ENCODE measurements at regions not wholly inside any gene's neighbourhood (a gene's known extent, or its start where the extent isn't known, plus 50 kb on each side); places are given as distances from the start of the nearest gene placed in this dataset.
"Not testable (repeated sequence)": the region's sequence is repeated elsewhere in the genome, so short reads cannot be mapped to it uniquely, and the experiment has no call there.

DNA sequence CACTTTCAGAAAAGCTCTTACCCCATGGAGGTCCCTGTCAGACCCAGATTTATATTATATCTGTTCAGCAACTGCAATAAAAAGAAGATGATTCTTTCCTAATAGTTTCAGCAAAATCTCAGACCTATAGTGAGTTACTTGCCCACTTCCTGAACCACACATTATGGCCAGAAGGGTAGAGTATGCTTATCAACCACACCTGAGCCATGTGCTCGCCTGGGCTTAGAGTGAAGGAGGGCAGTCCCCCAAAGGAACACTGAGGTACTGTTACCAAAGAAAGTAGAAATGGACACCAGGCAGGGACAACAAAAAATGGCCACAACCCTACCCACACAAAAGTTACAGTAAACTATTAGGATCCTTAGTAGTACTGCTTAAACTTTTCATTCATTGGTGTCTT lies 128.7 kb downstream of the ZNF608 start:
- no peak overlapping the region for H3K4me2 ChIP-seq (ENCODE audit: low read length)
- H3K23ac ChIP-seq (ENCODE audit: low read length), result no peak overlapping the region
- no peak overlapping the region for H2BK120ac ChIP-seq (ENCODE audit: low read depth, low read length)
- H2BK5ac ChIP-seq (ENCODE audit: low read length), result no peak overlapping the region
- H2BK15ac ChIP-seq (replicated peaks; ENCODE audit: low read depth), result no peak overlapping the region
- peak overlapping the region; percentile 45 for H2AK5ac ChIP-seq (ENCODE audit: low read length)
- no peak overlapping the region for H4K8ac ChIP-seq (ENCODE audit: low read depth, low read length)
- no peaks in the 10 kb centered on the region for H3K79me2 ChIP-seq (ENCODE audit: control insufficient read depth, insufficient read depth, low read length)
- H3K79me1 ChIP-seq (ENCODE audit: low read length), result no peaks in the 10 kb centered on the region
- no CpG with 5 or more reads among the region's 1 CpG for WGBS (ENCODE audit: extremely low coverage, insufficient coverage, low lambda C conversion rate)
- no peak overlapping the region for H4K5ac ChIP-seq (ENCODE audit: low read length)
- DNase-seq, result no peak
- no peak overlapping the region for H3K9ac ChIP-seq (ENCODE audit: low read length)
- no peaks in the 10 kb centered on the region for H3K4me1 ChIP-seq (ENCODE audit: control insufficient read depth, low read depth, low read length)
- H3K27me3 ChIP-seq (ENCODE audit: insufficient read depth, low read length, poor library complexity), result no peaks in the 10 kb centered on the region
- no peaks in the 10 kb centered on the region for H3K36me3 ChIP-seq (ENCODE audit: control insufficient read depth, insufficient read depth, low read length)
- no peak overlapping the region for H3K18ac ChIP-seq (ENCODE audit: low read length)
- no peak overlapping the region for H3K56ac ChIP-seq (ENCODE audit: low read length)
- no peak overlapping the region for H3K27ac ChIP-seq (ENCODE audit: low read depth, low read length)
- H3K4me3 ChIP-seq (ENCODE audit: low read length), result no peak overlapping the region
- no peak overlapping the region for H3K4ac ChIP-seq (ENCODE audit: low read depth, low read length)

DNA sequence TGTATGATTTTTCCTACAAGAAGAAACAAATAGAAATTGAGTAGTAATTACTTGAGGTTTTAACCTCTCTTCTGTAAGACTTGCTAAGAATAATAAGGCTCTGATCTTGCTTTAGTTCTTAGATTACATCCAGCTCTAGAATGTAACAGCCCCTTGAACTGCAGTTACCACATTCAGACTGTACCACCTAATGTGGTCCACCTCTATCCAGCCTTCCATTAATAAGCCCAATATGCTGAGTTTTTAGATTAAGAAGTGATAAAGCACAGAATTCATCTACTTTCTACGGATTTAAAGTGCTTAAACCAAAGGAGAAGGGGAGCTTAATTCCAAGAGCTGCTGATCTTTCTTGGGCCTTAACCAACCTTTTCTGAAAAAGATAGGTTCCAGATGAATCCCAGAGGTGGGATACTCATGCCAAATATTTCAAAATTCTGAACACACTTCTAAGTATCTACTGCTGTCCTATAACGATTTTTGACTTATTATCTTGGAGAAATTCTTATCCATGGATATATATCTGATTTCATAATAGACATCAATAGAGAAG lies 131.5 kb downstream of the ZNF608 start:
- H3K36me3 ChIP-seq (ENCODE audit: control insufficient read depth, insufficient read depth, low read length), result no peaks in the 10 kb centered on the region
- H4K8ac ChIP-seq (ENCODE audit: low read depth, low read length), result no peak overlapping the region
- H3K27me3 ChIP-seq (ENCODE audit: insufficient read depth, low read length, poor library complexity), result no peaks in the 10 kb centered on the region
- no peak overlapping the region for H3K4me3 ChIP-seq (ENCODE audit: low read length)
- no peak overlapping the region for H3K9ac ChIP-seq (ENCODE audit: low read length)
- no peak for DNase-seq
- no peaks in the 10 kb centered on the region for H3K79me2 ChIP-seq (ENCODE audit: control insufficient read depth, insufficient read depth, low read length)
- no peaks in the 10 kb centered on the region for H3K4me1 ChIP-seq (ENCODE audit: control insufficient read depth, low read depth, low read length)
- H3K79me1 ChIP-seq (ENCODE audit: low read length), result no peaks in the 10 kb centered on the region
- no peak overlapping the region for H2BK15ac ChIP-seq (replicated peaks; ENCODE audit: low read depth)
- no peak overlapping the region for H3K56ac ChIP-seq (ENCODE audit: low read length)
- no peak overlapping the region for H3K4me2 ChIP-seq (ENCODE audit: low read length)
- no peak overlapping the region for H2BK5ac ChIP-seq (ENCODE audit: low read length)
- H3K27ac ChIP-seq (ENCODE audit: low read depth, low read length), result no peak overlapping the region
- no peak overlapping the region for H3K23ac ChIP-seq (ENCODE audit: low read length)
- H4K5ac ChIP-seq (ENCODE audit: low read length), result no peak overlapping the region
- no CpG with 5 or more reads among the region's 2 CpGs for WGBS (ENCODE audit: extremely low coverage, insufficient coverage, low lambda C conversion rate)
- no peak overlapping the region for H3K4ac ChIP-seq (ENCODE audit: low read depth, low read length)
- H3K18ac ChIP-seq (ENCODE audit: low read length), result no peak overlapping the region
- H2BK120ac ChIP-seq (ENCODE audit: low read depth, low read length), result no peak overlapping the region
- no peak overlapping the region for H2AK5ac ChIP-seq (ENCODE audit: low read length)

DNA sequence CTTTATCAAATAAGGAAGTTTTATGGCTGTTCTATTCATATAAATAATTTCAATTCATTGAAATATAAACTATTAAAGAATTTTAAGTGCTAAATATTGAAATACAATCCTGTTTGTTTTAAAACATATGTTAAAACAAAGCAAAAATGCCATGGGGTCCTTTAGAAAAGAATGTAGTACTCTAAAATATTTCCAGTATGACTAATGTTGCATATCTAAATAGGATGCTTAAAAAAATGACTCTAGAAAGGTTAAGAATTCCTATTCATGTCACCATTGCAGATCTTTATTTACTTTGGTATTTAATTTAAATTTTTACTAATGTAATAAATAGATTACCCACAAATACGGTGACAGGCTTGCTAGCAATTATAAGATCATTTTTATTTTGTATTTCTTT lies 132.3 kb downstream of the ZNF608 start:
- Histone ChIP-seq H2BK120ac (ENCODE audit: low read depth, low read length) (no peak overlapping the region), H3K27ac (ENCODE audit: low read depth, low read length) (no peak overlapping the region), H2BK5ac (ENCODE audit: low read length) (no peak overlapping the region), H3K9ac (ENCODE audit: low read length) (no peak overlapping the region), H3K56ac (ENCODE audit: low read length) (no peak overlapping the region), H3K4me1 (ENCODE audit: control insufficient read depth, low read depth, low read length) (no peaks in the 10 kb centered on the region), H3K4me3 (ENCODE audit: low read length) (no peak overlapping the region), H3K79me2 (ENCODE audit: control insufficient read depth, insufficient read depth, low read length) (no peaks in the 10 kb centered on the region), H3K27me3 (ENCODE audit: insufficient read depth, low read length, poor library complexity) (no peaks in the 10 kb centered on the region), H2BK15ac (replicated peaks; ENCODE audit: low read depth) (no peak overlapping the region), H3K23ac (ENCODE audit: low read length) (no peak overlapping the region), H3K4ac (ENCODE audit: low read depth, low read length) (no peak overlapping the region), H3K36me3 (ENCODE audit: control insufficient read depth, insufficient read depth, low read length) (no peaks in the 10 kb centered on the region), H3K4me2 (ENCODE audit: low read length) (no peak overlapping the region), H4K8ac (ENCODE audit: low read depth, low read length) (no peak overlapping the region), H2AK5ac (ENCODE audit: low read length) (no peak overlapping the region), H4K5ac (ENCODE audit: low read length) (no peak overlapping the region), H3K79me1 (ENCODE audit: low read length) (no peaks in the 10 kb centered on the region), H3K18ac (ENCODE audit: low read length) (no peak overlapping the region)
- no peak for DNase-seq
- WGBS (ENCODE audit: extremely low coverage, insufficient coverage, low lambda C conversion rate), result no CpG with 5 or more reads among the region's 1 CpG

DNA sequence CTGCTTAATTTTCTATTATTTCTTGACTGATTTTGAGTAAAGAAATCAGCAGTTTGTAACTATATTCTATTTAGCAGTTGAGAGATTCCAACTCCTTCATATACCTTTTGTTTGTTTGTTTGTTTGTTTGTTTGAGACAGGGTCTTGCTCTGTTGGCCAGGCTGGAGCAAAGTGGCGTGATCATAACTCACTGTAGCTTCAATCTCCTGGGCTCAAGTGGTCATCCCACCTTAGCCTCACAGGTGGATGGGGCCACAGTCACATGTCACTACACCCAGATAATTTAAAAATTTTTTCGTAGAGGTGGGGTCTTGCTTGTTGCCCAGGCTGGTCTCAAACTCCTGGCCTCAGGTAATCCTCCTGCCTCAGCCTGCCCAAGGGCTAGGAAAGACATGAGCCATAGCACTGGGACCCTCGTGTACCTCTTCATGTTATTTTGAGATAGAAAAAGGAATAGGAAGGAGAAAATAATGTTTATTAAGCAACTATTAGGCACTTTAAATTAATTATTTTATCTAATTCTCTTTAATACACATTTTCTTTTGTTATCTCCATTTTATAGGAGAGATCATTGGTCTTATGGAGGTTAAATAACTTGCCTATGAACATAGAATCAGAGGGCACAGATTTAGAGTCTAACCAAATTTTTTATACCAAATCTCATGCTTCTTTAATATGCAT lies 133.0 kb downstream of the ZNF608 start:
- no CpG with 5 or more reads among the region's 3 CpGs for WGBS (ENCODE audit: extremely low coverage, insufficient coverage, low lambda C conversion rate)
- Histone ChIP-seq H3K79me2 (ENCODE audit: control insufficient read depth, insufficient read depth, low read length) (no peaks in the 10 kb centered on the region), H3K56ac (ENCODE audit: low read length) (no peak overlapping the region)

GRCh38 chr5:124612023-124612422 lies 134.4 kb downstream of the ZNF608 start:
- Histone ChIP-seq H3K9ac (ENCODE audit: low read length) (no peak overlapping the region), H3K18ac (ENCODE audit: low read length) (no peak overlapping the region), H3K4me1 (ENCODE audit: control insufficient read depth, low read depth, low read length) (no peaks in the 10 kb centered on the region), H3K4ac (ENCODE audit: low read depth, low read length) (no peak overlapping the region), H3K27ac (ENCODE audit: low read depth, low read length) (no peak overlapping the region), H4K8ac (ENCODE audit: low read depth, low read length) (no peak overlapping the region), H3K79me2 (ENCODE audit: control insufficient read depth, insufficient read depth, low read length) (no peaks in the 10 kb centered on the region), H3K27me3 (ENCODE audit: insufficient read depth, low read length, poor library complexity) (no peaks in the 10 kb centered on the region), H3K4me3 (ENCODE audit: low read length) (no peak overlapping the region), H2BK5ac (ENCODE audit: low read length) (no peak overlapping the region), H2AK5ac (ENCODE audit: low read length) (no peak overlapping the region), H2BK120ac (ENCODE audit: low read depth, low read length) (no peak overlapping the region), H3K4me2 (ENCODE audit: low read length) (no peak overlapping the region), H3K36me3 (ENCODE audit: control insufficient read depth, insufficient read depth, low read length) (no peaks in the 10 kb centered on the region), H3K23ac (ENCODE audit: low read length) (no peak overlapping the region), H2BK15ac (replicated peaks; ENCODE audit: low read depth) (no peak overlapping the region), H3K56ac (ENCODE audit: low read length) (no peak overlapping the region), H3K79me1 (ENCODE audit: low read length) (no peaks in the 10 kb centered on the region), H4K5ac (ENCODE audit: low read length) (no peak overlapping the region)
- no peak for DNase-seq
- no CpG with 5 or more reads among the region's 7 CpGs for WGBS (ENCODE audit: extremely low coverage, insufficient coverage, low lambda C conversion rate)

More for the DNA sequence above, 133.0 kb downstream of the ZNF608 start:
- Histone ChIP-seq H2BK5ac (ENCODE audit: low read length) (no peak overlapping the region), H3K4me1 (ENCODE audit: control insufficient read depth, low read depth, low read length) (no peaks in the 10 kb centered on the region), H3K36me3 (ENCODE audit: control insufficient read depth, insufficient read depth, low read length) (no peaks in the 10 kb centered on the region), H3K4ac (ENCODE audit: low read depth, low read length) (no peak overlapping the region), H2AK5ac (ENCODE audit: low read length) (no peak overlapping the region), H3K4me2 (ENCODE audit: low read length) (no peak overlapping the region), H3K9ac (ENCODE audit: low read length) (no peak overlapping the region), H3K27me3 (ENCODE audit: insufficient read depth, low read length, poor library complexity) (no peaks in the 10 kb centered on the region), H3K27ac (ENCODE audit: low read depth, low read length) (no peak overlapping the region), H2BK15ac (replicated peaks; ENCODE audit: low read depth) (no peak overlapping the region), H3K23ac (ENCODE audit: low read length) (no peak overlapping the region), H2BK120ac (ENCODE audit: low read depth, low read length) (no peak overlapping the region), H3K4me3 (ENCODE audit: low read length) (no peak overlapping the region), H4K5ac (ENCODE audit: low read length) (no peak overlapping the region), H3K18ac (ENCODE audit: low read length) (no peak overlapping the region), H3K79me1 (ENCODE audit: low read length) (no peaks in the 10 kb centered on the region), H4K8ac (ENCODE audit: low read depth, low read length) (no peak overlapping the region)
- no peak for DNase-seq

GRCh38 chr5:124611262-124611661 lies 135.2 kb downstream of the ZNF608 start:
- H3K79me1 ChIP-seq (ENCODE audit: low read length); H3K27me3 ChIP-seq (ENCODE audit: insufficient read depth, low read length, poor library complexity); H4K5ac ChIP-seq (ENCODE audit: low read length); H2BK120ac ChIP-seq (ENCODE audit: low read depth, low read length); H2AK5ac ChIP-seq (ENCODE audit: low read length); H3K9ac ChIP-seq (ENCODE audit: low read length); H4K8ac ChIP-seq (ENCODE audit: low read depth, low read length); H3K79me2 ChIP-seq (ENCODE audit: control insufficient read depth, insufficient read depth, low read length); H3K4ac ChIP-seq (ENCODE audit: low read depth, low read length); H3K56ac ChIP-seq (ENCODE audit: low read length); H3K4me3 ChIP-seq (ENCODE audit: low read length); H2BK15ac ChIP-seq (replicated peaks; ENCODE audit: low read depth); H3K4me1 ChIP-seq (ENCODE audit: control insufficient read depth, low read depth, low read length); DNase-seq; H3K23ac ChIP-seq (ENCODE audit: low read length); H2BK5ac ChIP-seq (ENCODE audit: low read length); H3K4me2 ChIP-seq (ENCODE audit: low read length); H3K36me3 ChIP-seq (ENCODE audit: control insufficient read depth, insufficient read depth, low read length); H3K27ac ChIP-seq (ENCODE audit: low read depth, low read length); H3K18ac ChIP-seq (ENCODE audit: low read length): not testable (repeated sequence)
- no CpG with 5 or more reads among the region's 1 CpG for WGBS (ENCODE audit: extremely low coverage, insufficient coverage, low lambda C conversion rate)

All from mesendoderm (in vitro differentiated cells).